NCI-H1930 (cell line): ENCODE measurements at regions not wholly inside any gene's neighbourhood (a gene's known extent, or its start where the extent isn't known, plus 50 kb on each side); places are given as distances from the start of the nearest gene placed in this dataset.

Experiments
- DNase-seq, 2 experiments: peaks; one replicate each; lab custom pipeline; 2025; lab: John Stamatoyannopoulos, UW

- DNase-seq = no peak
Observed at GRCh38 chr12:77723308-77723707, 107.4 kb upstream of the NAV3 start.

- DNase-seq = no peak
Observed at GRCh38 chr12:77722536-77722935, 108.2 kb upstream of the NAV3 start.

GRCh38 chr12:77720258-77720657, 110.4 kb upstream of the NAV3 start:
- DNase-seq = no peak

GRCh38 chr12:77710209-77710608, 120.5 kb upstream of the NAV3 start:
- DNase-seq = no peak

- DNase-seq = no peak
Observed at GRCh38 chr12:77697126-77697525, 133.6 kb upstream of the NAV3 start.

- no peak for DNase-seq
Observed at GRCh38 chr12:77696183-77696582, 134.5 kb upstream of the NAV3 start.

GRCh38 chr12:77689510-77690086, 141.1 kb upstream of the NAV3 start:
- DNase-seq = no peak

- DNase-seq = no peak
Observed at GRCh38 chr12:77687321-77687720, 143.4 kb upstream of the NAV3 start.

GRCh38 chr12:77686760-77687159, 143.9 kb upstream of the NAV3 start:
- DNase-seq = no peak

- no peak for DNase-seq
Observed at GRCh38 chr12:77685901-77686300, 144.8 kb upstream of the NAV3 start.

GRCh38 chr12:77685112-77685511, 145.6 kb upstream of the NAV3 start:
- peak; percentile 34 to 42 for DNase-seq

GRCh38 chr12:77682488-77682887, 148.2 kb upstream of the NAV3 start:
- no peak for DNase-seq

GRCh38 chr12:77681726-77682125, 149.0 kb upstream of the NAV3 start:
- no peak for DNase-seq

- no peak for DNase-seq
Observed at GRCh38 chr12:77679686-77680085, 151.0 kb upstream of the NAV3 start.

GRCh38 chr12:77678621-77679020, 152.1 kb upstream of the NAV3 start:
- no peak for DNase-seq

- no peak for DNase-seq
Observed at GRCh38 chr12:77667101-77667500, 163.6 kb upstream of the NAV3 start.

- DNase-seq = no peak
Observed at GRCh38 chr12:77648716-77649115, 182.0 kb upstream of the NAV3 start.

- DNase-seq = no peak
Observed at GRCh38 chr12:77645966-77646598, 184.6 kb upstream of the NAV3 start.

- no peak for DNase-seq
Observed at GRCh38 chr12:77644915-77645605, 185.6 kb upstream of the NAV3 start.

- no peak for DNase-seq
Observed at GRCh38 chr12:77642246-77642645, 188.4 kb upstream of the NAV3 start.

GRCh38 chr12:77640356-77640755, 190.3 kb upstream of the NAV3 start:
- DNase-seq = no peak

- no peak for DNase-seq
Observed at GRCh38 chr12:77630790-77631445, 199.8 kb upstream of the NAV3 start.

- DNase-seq = no peak
Observed at GRCh38 chr12:77630344-77630743, 200.3 kb upstream of the NAV3 start.
